GM18508 (cell line): ENCODE measurements at regions not wholly inside any gene's neighbourhood (a gene's known extent, or its start where the extent isn't known, plus 50 kb on each side); places are given as distances from the start of the nearest gene placed in this dataset.
"Not testable (repeated sequence)": the region's sequence is repeated elsewhere in the genome, so short reads cannot be mapped to it uniquely, and the experiment has no call there.

Source experiments
- ATAC-seq: cut with Tn5 transposase; IDR thresholded peaks from one replicate; pipeline ENCODE4 v1.9.1; 2021; ENCODE audit warnings: moderate number of reproducible peaks; ENCODE audit not compliant: insufficient read depth, unreplicated experiment

DNA sequence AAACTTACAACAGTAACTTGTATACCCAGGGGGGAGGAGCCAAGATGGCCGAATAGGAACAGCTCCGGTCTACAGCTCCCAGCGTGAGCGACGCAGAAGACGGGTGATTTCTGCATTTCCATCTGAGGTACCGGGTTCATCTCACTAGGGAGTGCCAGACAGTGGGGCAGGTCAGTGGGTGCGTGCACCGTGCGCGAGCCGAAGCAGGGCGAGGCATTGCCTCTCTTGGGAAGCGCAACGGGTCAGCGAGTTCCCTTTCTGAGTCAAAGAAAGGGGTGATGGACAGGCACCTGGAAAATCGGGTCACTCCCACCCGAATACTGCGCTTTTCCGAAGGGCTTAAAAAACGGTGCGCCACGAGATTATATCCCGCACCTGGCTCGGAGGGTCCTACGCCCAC, 278.8 kb downstream of the FAM47B start:
- not testable (repeated sequence) for ATAC-seq

DNA sequence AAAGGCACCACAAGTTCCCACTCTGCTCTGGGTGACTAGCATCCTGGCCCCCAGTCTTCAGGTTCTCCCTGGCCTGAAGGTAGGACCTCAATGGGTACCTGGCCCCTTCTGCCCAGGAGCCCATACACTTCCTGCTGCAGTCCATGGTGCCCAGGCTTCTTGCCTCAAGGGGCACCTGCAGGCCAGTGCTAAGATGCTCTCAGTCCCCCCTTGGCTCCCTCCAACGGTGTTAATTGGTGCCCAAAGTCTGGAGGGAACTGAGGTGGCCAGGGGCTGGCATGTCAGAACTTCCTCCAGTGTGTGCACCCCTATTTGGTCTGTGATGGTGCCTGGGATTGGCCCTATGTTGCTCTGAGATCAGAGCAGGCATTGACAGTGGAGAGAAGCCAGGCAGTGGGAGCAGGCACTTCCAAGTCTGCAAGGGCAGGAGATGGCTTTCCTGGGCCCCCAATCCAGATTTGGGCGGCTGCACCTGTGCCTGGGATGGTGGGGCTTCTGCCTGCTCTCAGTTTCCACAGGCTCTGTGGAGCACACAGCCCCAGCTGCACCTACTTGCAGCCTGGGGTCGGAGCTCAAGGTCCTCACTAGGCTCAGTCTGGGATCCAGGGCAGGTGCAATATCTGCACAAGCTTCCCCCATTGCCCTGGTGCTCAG, 301.6 kb downstream of the FAM47B start:
- no peak for ATAC-seq

DNA sequence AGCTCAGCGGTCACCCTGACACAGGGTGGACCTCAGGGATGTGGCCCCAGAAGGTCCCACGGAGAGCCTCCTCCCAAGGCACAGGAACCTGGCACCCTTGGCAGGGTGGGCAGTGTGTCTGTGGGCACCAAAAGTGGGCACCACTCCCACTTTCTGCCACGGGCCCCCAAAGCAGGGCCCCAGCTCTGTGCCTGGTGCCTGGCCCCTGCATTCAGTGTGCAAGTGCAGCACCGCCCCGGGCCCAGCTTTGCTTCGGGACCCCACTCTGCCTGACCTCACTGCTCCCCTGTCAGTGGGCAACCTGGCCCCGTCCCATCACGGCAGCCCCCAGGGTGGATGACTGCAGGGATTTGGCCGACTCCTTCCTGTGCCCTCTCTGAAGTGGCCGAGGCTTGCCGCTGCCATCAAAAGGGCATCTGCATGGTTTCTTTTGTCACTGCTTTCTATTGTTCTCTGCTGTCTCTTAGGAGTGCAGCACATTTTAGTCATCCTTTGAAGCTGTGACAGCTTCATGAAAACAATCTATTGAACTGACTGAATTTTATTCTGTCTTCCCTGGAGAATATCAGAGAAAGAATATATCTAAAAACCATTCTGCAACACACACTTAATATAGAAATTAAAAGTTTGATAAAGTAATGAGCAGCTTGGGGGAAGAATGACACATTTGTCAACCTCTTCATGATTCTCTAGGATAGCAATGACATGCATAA, 302.4 kb downstream of the FAM47B start:
- ATAC-seq = no peak

DNA sequence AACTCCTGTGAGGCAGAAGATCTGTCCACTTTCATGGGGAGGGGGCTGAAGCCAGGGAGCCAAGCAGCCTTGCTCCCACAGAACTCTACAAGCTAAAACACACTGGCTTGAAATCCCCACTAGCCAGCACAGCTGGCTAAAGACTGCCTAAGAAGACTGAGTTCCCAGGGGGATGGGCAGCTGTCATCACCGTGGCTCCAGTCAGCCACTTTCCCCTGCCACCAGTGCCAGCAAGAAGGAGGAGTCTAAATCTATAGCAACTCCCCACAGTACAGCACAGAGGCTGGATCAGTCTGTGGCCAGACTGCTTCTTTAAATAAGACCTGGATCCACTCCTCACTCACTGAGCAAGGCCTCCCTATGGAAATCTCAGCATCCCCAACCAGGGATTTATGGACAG, 308.6 kb downstream of the FAM47B start:
- ATAC-seq = no peak

DNA sequence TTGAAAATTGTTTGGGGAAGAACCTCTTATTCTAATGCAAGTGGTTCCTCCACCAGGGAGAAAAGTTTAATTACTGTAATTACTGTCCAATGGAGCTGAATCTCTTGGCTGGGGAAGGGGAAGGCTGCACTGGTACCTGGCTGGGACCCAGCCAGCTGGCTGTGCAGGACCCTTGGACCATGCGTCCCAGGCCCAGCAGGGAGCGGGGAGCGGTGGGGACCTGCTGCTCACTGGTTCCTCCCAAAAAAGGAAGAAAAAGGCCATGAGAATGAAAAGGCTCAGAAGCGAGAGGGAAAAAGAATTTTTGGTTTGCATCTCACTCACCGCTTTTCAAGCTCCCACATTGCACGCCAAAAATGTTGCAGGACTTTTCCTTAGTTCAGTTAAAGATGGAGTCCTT, 333.5 kb downstream of the FAM47B start:
- ATAC-seq = no peak

DNA sequence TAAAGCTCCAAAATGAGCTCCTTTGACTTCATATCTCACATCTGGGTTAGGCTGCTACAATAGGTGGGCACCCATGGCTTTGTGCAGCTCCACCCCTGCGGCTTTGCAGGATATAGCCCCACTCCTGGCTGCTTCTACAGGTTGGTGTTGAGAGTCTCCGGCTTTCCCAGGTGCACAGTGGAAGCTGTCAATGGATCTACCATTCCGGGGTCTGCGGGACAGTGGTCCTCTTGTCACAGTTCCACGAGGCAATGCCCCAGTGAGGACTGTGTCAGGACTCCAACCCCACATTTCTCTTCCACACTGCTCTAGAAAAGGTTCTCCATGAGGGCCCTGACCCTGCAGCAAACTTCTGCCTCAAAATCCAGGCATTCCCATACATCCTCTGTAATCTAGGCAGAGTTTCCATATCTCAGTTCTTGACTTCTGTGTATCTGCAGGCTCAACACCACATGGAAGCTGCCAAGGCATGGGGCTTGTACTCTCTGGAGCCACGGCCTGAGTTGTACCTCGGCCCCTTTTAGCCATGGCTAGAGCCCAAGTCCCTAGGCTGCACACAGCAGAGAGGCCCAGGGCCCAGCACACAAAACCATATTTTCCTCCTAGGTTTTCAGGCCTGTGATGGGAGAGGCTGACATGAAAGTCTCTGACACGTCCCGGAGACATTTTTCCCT, 342.8 kb downstream of the FAM47B start:
- no peak for ATAC-seq

DNA sequence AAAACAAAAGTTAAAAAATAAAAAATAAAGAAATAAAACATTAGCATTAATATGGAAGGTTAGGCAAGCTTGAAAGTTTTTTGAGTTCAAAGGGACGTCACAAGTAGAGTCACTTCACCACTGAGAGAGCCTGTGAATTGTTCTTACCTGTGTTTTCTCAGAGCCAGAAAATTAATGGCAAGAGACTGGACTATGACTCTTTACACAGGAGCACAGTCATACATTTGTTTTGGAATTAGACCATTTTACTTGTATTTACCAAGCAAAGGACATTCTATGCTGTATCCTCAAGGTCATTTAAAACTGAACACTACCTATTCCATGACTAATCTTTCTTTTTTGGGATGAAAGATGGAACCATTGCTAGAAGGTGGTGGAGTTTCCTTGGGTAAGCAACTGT, 346.1 kb downstream of the FAM47B start:
- ATAC-seq = no peak

DNA sequence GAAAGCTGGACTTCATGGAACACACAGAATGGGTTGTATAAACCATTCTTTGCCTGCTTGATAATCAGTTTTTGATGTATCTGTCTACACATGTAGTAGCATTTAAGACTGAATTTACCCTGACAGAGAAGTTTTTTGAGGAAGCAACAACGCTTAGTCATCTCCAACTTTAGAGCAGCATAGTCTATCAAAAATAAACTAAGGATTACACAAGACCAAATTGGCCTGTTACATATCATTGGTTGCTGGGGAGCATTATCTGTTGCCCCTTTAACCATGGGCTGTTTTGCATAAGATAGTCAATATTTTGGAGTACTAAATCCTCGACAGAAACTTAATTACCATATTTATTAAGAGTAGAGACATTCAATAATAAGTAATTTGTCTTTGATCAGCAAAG, 347.4 kb downstream of the FAM47B start:
- no peak for ATAC-seq

DNA sequence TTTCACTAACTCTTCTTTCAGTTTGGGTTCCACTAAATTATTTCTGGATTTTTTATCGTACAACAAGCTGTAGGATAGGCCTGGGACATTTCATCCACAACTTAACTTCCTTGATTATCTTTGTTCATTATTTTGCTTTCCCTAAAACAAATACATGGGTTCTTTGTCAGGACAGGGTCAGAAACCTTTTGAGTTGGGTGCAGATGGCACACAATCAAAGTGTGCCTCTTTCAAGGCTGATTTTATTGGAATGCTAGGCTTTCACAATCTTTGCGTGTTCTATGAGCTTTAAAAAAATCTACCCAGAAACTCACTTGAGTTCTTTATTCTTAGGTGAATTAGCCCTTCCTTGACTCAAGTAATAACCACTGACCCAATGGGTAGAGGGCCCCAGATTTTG, 348.4 kb downstream of the FAM47B start:
- no peak for ATAC-seq

DNA sequence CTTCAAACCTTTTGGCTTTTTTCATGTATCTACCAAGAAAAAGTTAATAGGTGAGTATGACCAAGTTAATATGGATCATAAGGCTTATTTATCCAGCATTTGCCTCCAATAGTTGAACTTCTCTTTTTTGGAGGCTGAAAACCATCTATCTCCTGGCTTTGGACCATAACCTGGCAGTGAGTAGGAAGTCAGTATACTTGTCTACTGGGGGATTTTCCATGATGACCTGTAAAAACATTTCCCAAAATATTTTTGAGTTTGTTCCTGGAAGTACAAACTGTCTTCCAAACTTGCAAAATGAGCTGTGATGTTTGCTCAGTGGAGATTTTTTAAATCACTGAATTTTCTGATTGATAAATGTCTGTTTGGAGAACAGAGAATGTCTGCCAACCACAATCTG, 349.9 kb downstream of the FAM47B start:
- no peak for ATAC-seq

DNA sequence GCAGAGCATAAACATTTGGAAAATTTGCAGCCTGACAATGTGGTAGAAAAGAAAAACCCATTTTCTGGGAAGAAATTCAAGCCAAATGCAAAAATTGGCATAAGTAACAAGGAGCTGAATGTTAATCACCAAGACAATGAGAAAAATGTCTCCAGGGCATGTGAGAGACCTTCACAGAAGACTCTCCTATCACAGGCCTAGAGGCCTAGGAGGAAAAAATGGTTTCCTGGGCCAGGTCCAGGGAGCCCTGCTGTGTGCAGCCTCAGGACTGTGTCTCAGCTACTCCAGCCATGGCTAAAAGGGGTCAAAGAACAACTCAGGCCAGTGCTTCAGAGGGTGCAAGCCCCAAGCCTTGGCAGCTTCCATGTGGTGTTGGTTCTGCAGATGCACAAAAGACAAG, 362.4 kb downstream of the FAM47B start:
- ATAC-seq = not testable (repeated sequence)

DNA sequence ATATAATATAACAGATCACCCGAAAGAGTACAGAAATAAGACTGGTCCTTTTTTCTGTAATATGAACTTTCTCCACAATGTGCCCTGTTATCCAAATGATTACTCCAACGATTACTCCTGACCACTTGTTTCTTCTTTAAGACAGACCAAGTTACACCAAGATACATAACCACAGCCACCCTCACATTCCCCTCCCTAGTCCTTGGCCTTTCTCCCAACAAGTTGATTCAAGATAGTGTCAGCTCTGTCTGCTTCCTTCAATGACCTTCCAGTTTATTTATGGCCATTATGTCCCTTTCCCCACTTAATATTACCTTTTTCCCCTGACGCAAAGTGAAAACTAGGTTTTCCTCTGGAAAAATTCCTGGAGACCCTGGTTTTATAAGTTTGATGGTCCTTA, 397.2 kb downstream of the FAM47B start:
- no peak for ATAC-seq

DNA sequence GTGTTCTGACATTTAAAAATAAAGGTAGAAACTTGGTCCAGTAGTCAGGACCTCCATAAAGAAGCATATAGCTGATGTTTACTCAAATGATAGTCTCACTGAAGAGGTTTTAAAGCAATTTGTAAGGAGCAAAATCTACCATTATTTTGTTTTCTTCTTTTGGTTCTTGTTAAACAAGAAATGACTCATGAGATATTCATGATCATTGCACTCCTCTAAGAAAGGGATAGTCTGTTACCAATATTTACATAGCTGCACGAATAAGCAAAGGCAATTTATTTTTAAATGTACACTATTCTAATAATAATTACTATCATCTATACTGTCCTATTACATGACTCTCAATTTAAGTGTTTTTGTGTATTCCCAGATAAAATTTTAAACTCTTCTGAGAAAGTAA, 397.9 kb downstream of the FAM47B start:
- ATAC-seq = no peak

DNA sequence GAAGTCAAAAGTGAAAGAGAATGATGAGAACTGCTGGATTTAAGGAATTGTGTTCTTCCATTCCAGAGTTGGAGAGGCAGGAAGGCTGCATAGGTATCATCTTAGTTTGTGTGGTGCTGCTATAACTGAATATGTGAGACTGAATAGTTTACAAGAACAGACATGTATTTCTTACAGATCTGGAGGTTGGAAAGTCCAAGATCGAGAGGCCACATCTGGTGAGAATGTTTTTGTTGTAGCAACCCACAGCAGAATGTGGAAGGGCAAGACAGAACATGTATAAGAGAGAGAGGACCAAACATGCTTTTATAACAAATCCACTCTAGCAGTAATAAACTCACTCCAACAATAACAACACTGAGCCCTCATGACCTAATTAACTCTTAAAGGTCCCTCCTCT, 408.6 kb downstream of the FAM47B start:
- no peak for ATAC-seq

DNA sequence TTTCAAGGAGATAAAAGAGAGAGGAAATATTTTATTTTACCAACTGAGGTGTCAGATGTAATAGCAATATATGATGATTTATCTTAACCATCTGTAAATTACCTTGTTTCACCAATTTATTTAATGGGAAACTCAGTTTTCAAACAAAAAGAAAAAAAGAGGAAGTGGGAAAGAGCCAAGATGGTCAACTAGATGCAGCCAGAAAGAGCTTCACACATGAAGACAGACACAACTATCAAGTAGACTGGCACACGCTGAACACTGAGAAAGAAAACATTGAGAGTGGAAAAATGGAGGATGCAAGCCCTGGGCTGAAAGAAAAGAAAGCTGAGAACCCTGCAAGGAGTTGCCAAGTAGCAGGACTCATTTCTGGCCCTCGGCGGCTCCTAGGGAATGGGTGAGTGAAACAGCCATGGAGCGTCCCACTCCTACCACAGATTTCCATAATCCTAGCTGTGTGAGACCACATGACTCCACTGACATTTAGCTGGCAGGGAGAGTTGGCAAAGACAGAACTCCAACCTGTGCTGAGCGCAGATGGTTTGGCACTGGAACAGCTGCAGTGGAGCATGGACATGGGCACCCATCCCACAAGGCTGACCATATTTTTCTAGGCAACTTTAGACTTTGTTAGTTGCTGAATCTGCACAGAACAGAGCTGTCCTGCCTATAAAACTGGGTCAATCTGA, 409.3 kb downstream of the FAM47B start:
- no peak for ATAC-seq

DNA sequence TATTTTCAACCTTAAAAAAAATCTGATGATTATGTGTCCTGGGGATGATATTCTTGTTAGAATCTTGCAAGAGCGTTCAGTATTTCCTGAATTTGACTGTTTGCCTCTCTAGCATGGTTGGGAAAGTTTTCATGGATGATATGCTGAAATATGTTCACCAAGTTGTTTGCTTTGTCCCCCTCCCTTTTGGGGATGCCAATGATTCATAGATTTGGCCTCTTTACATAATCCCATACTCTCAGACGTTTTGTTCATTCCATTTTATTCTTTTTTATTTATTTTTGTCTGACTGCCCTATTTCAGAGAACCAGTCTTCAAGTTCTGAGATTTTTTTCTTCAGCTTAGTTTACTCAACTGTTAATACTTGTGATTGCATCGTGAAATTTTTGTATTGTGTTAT, 415.1 kb downstream of the FAM47B start:
- no peak for ATAC-seq

DNA sequence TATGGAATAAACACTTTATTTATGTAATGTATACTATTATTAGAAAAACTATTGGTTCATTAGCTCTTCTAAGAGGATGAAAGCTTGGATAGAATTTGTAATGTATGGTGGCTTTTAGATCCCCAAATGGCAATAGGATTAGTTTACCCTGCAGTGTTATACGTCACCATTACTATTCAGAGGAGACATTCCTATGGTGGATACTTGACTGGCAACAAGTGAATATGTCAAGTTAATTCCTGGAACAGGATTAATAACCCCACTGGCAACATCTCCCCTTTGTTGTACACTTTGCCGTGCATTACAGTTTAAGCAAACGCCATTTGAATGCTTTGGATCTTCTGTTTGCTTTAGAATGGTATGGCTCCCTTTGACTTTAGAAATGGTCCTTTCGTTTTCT, 420.3 kb downstream of the FAM47B start:
- no peak for ATAC-seq

DNA sequence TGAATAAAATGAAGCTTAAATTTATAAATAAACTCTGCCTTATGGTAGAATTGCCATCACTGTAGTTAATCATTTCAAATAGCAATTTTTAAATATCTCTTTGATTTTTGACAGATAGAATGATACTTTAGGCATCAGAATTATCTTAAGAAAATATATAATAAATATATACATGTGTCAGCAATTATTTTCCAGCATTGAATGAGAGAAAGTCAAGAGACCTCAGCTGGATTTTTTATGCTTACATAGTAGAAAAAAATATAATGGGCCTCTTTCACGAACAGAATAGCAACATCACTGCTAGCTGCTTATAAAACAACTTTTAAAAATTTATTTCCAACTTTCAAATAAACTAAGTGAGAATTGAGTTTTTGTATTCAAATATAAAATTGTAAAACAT, 424.0 kb upstream of the MAGEB16 start:
- no peak for ATAC-seq

DNA sequence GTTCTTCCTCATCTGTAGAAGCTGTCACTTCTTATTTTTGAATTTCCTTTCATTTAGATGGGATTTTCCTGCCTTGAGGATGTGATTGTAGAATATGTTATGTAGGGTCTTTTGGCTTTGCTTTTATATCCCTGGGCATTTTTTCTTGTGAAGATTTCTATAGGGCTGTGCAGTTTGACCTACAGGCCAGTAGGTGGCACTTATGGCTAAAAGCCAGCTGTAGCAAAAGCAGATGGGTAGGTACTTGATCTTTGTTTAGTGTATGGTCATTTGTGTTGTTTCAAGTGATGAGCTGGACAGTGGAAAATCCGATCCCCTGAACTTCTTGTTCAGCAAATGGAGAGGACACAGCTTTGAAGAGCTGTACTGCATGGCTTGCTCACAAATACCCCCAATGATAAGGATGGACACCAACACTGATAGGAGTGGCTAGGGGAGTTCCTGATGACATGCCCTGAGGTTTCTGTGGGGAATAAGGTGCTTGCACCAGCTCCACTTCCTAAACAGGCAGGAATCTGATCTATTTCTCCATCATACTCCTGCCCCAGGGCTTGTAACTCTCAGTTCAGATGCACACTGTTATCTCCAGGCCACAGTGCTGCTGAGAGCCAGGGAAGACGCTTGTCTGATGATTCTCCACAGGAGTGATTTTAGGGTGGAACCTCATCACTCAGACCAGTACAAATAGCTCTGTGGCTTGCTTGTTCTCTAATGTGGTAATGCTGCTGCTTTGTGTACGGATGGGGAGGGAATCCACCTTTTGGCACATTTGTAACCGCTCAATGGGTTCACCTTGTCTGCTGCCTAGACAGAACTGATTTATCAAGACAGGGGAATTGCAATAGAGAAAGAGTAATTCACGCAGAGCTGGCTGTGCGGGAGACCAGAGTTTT, 417.1 kb upstream of the MAGEB16 start:
- ATAC-seq = peak; percentile 56

DNA sequence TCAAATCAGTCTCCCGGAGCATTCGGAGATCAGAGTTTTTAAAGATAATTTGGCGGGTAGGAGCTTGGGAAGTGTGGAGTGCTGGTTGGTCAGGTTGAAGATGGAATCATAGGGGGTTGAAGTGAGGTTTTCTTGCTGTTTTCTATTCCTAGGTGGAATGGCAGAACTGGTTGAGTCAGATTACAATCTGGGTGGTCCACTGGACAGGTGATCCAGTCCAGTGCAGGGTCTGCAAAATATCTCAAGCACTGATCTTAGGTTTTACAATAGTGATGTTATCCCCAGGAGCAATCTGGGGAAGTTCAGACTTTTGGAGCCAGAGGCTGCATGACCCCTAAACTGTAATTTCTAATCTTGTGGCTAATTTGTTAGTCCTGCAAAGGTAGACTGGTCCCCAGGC, 416.4 kb upstream of the MAGEB16 start:
- ATAC-seq = not testable (repeated sequence)
